Right cardiac atrium (tissue), 5 donors: ENCODE measurements at regions not wholly inside any gene's neighbourhood (a gene's known extent, or its start where the extent isn't known, plus 50 kb on each side); places are given as distances from the start of the nearest gene placed in this dataset.

Experiments
- ATAC-seq, 2 donors: fragments of 200-7000 bp; cut with Tn5 transposase; one replicate each; pipeline versions ENCODE4 v1.8.0 to v1.9.1; 2020; ENCODE audit warnings: moderate library complexity in 2 of 2, mild to moderate bottlenecking in 1 of 2
- DNase-seq, 3 donors: peaks; one replicate each; pipeline ENCODE4 v3.0.0-alpha.2; 2020
- H3K27ac ChIP-seq: one replicate; pipeline ENCODE4 v1.5.1; 2013; ENCODE audit warnings: mild to moderate bottlenecking, low read length, control low read depth, moderate library complexity
- H3K27me3 ChIP-seq: one replicate; pipeline ENCODE4 v1.6.1; 2013; ENCODE audit not compliant: control insufficient read depth, insufficient read depth
- H3K4me1 ChIP-seq: one replicate; pipeline ENCODE4 v1.6.1; 2013; ENCODE audit warnings: low read length; ENCODE audit not compliant: control insufficient read depth, insufficient read depth
- H3K4me3 ChIP-seq: one replicate; pipeline ENCODE4 v1.5.1; 2013; ENCODE audit warnings: low read length, control low read depth
- H3K9me3 ChIP-seq: one replicate; pipeline ENCODE4 v1.6.1; 2013; ENCODE audit warnings: low read length; ENCODE audit not compliant: control insufficient read depth
- WGBS: extraction: QIAGEN DNeasy Blood & Tissue Kit; methylation state at CpG from one replicate; pipeline ENCODE4 v1.1.7; 2013; 5-methylcytosine and 5-hydroxymethylcytosine counted together
- intact Hi-C, 4 donors: fragments of 100-400 bp; cut with DNase I; formaldehyde crosslinking; loops; one replicate each; pipeline versions ENCODE4 v1.11.0 to v1.14.0; 2022 to 2023
- donor health status: healthy with polysubstance abuse.
- donor health status: DM: no; HTN: yes; CAD: no.
- donor health status: DM: no; HTN: no; CAD: no.
- donor health status: DM: no; HTN: yes; CAD: no; lungs with severe emphysema.
- donor health status: DM: yes; HTN: yes; CAD: no.

DNA sequence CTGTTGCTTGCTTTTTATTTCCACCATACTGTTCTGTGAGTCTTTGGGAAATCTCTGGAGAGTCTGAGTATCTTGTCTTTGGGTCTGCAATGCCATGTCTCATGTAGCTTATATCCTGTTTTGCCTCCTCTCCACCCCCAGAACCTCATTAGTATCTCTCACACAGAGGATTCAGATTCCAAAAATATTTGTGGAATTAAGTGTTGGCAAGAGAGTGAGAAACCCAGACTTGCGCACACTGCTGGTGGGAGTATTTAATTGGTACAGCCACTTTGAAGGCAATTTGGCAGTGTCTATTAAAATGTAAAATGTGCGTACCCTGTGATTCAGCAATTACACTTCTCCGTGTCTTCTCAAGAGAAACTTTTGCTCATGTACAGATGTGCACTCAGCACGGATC lies 68.6 kb downstream of the ZNF621 start:
- intact Hi-C loops: no loop called here
- H3K27ac ChIP-seq: no peak overlapping the region

DNA sequence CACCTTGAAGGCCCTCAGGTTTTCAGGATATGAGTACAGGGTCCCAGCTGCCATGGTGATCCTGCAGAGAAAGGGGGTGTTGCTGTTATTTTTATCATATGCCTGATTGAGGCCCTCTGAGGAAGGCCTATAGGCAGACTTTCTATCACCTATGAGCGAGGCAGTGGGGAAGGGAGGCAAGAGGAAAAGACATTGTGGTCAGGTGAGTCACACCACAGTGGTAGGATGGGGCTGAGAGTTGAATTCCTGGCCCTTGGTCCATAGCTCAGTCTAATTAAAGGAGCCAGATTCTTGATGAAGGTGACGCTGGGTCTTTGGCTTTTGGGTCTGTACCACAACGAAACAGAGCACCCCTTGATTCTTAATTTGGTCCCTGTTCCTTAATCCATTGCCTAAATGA lies 72.7 kb downstream of the ZNF621 start:
- no peaks in the 10 kb centered on the region for H3K27me3 ChIP-seq
- H3K4me1 ChIP-seq: no peaks in the 10 kb centered on the region
- H3K9me3 ChIP-seq: no peaks in the 10 kb centered on the region
- no peak for ATAC-seq
- 94% methylated on average over 3 of the region's 3 CpGs for WGBS
- no peak overlapping the region for H3K27ac ChIP-seq
- intact Hi-C loops: no loop called here
- no peak overlapping the region for H3K4me3 ChIP-seq
- DNase-seq: no peak

More for the DNA sequence above, 68.6 kb downstream of the ZNF621 start:
- ATAC-seq (no peak), DNase-seq (no peak)
- no peaks in the 10 kb centered on the region for H3K9me3 ChIP-seq
- H3K4me1 ChIP-seq: no peaks in the 10 kb centered on the region
- WGBS: 66% methylated on average over 4 of the region's 4 CpGs
- H3K27me3 ChIP-seq: no peaks in the 10 kb centered on the region
- no peak overlapping the region for H3K4me3 ChIP-seq

DNA sequence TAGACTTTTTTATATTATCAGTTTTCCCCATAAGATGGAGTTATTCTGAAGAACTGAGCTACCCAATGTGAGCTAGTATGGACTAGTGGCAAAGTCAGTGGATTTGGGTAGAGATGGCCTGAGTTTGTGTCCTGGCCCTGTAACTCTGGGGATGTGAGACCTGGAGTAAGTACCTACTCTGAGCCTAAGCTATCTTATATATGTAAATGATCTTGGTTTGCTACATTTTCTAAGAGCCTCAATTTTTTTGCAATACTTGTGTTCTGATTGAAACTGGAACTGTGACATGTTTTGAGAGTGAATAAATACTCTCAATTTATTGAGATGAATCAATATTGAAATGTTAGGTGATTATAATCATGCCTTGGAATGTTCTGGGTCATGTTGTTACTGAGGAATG lies 73.6 kb downstream of the ZNF621 start:
- Histone ChIP-seq H3K27me3 (no peaks in the 10 kb centered on the region), H3K27ac (no peak overlapping the region), H3K9me3 (no peaks in the 10 kb centered on the region), H3K4me3 (no peak overlapping the region), H3K4me1 (no peaks in the 10 kb centered on the region)
- no peak for DNase-seq
- intact Hi-C loops: no loop called here
- no peak for ATAC-seq

DNA sequence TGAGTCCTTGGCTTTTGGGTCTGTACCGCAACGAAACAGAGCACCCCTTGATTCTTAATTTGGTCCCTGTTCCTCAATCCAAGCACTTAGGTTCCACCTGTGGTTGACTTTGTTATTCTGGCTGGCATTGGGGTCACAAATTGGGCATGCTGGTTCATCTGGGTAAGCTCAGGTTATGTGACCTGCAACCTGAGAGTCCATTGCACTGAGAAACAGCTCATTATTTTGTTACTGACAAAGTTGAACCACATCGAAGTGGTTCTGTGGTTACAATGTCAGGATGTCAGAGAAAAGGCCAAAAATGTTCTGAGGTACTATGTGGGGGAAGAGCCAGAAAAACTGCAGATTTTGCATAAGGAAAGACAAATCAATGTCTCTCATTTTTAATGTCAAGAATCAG lies 74.2 kb downstream of the ZNF621 start:
- no peak overlapping the region for H3K4me3 ChIP-seq
- H3K27ac ChIP-seq: no peak overlapping the region
- no peaks in the 10 kb centered on the region for H3K27me3 ChIP-seq
- no peaks in the 10 kb centered on the region for H3K4me1 ChIP-seq
- intact Hi-C loops: no loop called here
- DNase-seq (no peak), ATAC-seq (no peak)
- WGBS: 93% methylated on average over 3 of the region's 3 CpGs
- no peaks in the 10 kb centered on the region for H3K9me3 ChIP-seq

DNA sequence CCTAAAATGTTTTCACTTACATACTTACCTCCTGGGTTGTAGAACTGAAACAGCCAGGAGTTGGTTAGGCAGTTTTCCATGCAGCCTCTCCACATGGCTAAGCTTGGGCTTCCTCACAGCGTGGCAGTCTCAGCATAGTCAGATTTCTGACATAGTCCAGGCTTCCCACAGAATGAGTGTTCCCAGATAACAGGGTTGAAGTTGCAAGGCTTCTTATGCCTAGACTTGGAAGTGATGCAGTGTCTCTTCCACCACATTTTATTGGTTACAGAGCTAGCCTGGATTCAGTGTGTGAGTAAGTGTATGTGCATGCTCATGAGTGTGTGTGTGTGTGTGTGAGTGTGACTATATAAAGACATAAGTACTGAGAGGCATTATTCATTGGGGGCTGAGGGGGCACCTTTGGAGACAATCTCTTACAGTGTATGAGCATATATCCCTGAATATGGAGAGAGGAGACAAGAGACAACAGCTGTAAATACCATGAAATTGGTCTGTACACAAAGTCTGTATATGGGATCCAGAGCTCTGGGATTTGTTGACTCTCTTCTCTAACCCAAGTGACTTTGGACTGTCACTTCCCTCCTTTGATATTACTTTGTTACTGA lies 78.1 kb downstream of the ZNF621 start:
- 72% methylated on average over 1 of the region's 1 CpG for WGBS
- no peaks in the 10 kb centered on the region for H3K27me3 ChIP-seq
- DNase-seq: no peak
- no peaks in the 10 kb centered on the region for H3K4me1 ChIP-seq
- H3K4me3 ChIP-seq: no peak overlapping the region
- no peak for ATAC-seq
- H3K27ac ChIP-seq: no peak overlapping the region
- intact Hi-C loops: no loop called here
- no peaks in the 10 kb centered on the region for H3K9me3 ChIP-seq

DNA sequence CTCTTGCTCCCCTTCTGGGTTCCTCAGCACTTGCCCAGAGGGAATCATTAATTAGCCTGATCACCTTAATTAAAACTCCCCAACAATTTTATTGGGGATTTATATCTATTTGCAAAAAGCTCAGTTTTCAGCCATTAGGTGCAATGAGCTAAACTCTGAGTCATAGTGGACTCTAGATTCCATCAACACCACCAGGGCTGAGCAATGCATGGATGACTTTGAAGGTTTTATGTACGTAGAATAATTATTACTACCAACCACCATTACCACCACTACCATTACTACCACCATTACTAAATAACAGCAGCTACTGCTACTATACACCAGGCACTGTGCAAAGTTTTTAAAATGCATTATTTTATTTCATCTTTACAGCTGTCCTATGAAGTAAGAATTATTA lies 81.2 kb downstream of the ZNF621 start:
- no peaks in the 10 kb centered on the region for H3K4me1 ChIP-seq
- H3K9me3 ChIP-seq: no peaks in the 10 kb centered on the region
- intact Hi-C loops: no loop called here
- no peak overlapping the region for H3K4me3 ChIP-seq
- ATAC-seq: no peak
- 88% methylated on average over 1 of the region's 1 CpG for WGBS
- DNase-seq: no peak
- H3K27ac ChIP-seq: no peak overlapping the region
- H3K27me3 ChIP-seq: no peaks in the 10 kb centered on the region

DNA sequence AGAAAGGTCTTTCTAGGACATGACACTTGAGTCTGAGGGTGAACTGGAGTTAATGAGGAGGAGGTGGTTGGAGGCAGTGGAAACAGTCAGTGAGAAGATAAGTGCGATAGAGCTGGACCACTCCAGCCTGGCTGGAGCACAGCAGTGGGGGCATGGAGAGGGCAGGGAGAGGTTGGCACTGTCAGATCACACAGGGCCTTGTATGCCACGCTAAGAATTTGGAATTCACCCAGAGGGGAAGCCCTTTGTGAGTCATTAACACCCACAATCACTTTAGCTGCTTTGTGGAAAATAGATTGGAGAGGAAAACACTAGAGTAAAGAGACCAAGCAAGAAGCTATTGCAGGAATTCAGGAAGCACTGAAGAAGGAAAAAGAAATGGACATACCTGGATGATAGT lies 83.3 kb downstream of the ZNF621 start:
- H3K4me3 ChIP-seq: no peak overlapping the region
- H3K27me3 ChIP-seq: no peaks in the 10 kb centered on the region
- no peaks in the 10 kb centered on the region for H3K4me1 ChIP-seq
- no peaks in the 10 kb centered on the region for H3K9me3 ChIP-seq
- DNase-seq (peak in 1 of 3 donors; percentile 59), ATAC-seq (peak; percentile 54 to 89)
- WGBS: 22% methylated on average over 2 of the region's 2 CpGs
- intact Hi-C loops: no loop called here
- H3K27ac ChIP-seq: no peak overlapping the region

DNA sequence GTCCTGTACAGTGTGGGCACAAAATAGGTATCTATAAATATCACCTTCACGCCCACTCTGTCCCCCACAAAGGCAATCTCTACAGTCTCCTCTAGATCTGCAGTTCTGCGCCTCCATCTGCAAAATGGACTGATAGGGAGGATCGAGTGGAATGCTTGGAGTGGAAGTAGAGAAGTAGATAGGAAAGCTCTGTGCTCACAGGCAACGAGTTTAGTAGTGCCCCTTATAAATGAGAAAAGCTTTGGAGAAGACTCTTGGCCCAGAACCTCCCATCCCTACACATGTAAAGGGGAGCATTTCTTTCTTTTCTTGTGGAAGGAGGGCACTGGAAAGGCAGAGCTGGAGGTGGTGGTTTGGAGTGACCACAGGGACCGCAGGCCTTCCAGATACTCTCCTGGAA lies 88.5 kb downstream of the ZNF621 start:
- Histone ChIP-seq H3K27ac (no peak overlapping the region), H3K4me3 (no peak overlapping the region), H3K4me1 (no peaks in the 10 kb centered on the region), H3K9me3 (no peaks in the 10 kb centered on the region), H3K27me3 (no peaks in the 10 kb centered on the region)
- no peak for ATAC-seq
- intact Hi-C loops: no loop called here
- WGBS: 88% methylated on average over 5 of the region's 5 CpGs
- DNase-seq: no peak

DNA sequence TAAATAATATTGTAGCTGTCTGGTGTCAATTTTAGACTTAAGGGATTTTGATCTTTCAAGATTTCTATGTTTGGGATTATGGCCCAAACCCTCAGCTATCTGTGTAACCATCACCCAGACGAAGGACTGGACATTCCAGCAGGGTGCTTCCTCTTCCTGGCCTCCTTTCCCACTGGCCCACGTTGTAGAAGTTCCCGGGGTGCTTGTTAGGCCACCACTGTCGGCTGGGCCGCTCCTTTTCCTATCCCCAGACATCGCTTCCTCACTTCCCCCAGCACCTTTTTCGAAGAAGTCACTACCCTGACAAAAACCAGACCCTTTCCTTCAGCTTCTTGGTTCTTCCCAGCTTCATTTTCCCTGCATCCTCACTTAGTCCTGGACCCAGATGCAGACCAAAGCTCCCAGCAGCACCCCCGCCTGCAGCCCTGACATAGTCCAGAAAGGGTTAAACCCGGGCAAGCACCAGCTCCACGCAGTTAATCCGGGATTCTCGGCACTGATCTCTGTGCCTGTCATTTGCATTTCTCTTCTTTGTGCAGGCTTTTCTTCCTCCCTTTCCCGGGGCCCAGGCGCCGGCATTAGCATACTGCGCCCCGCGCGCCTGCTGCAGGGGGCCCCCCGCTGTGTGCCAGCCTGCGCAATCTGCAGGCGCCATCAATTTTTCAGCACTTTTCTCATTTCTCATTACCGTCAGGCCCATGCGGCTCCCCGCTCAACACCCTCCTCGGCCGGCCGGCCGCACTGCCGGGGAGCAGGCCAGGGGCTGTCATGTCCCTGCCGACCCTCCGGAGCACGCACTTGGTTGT lies 90.6 kb downstream of the ZNF621 start:
- DNase-seq (no peak), ATAC-seq (peak; percentile 26 to 38)
- Histone ChIP-seq H3K27ac (no peak overlapping the region), H3K27me3 (no peaks in the 10 kb centered on the region), H3K4me1 (no peaks in the 10 kb centered on the region), H3K4me3 (peak overlapping the region; percentile 6), H3K9me3 (no peaks in the 10 kb centered on the region)
- intact Hi-C loops: no loop called here
- 16% methylated on average over 33 of the region's 33 CpGs for WGBS

DNA sequence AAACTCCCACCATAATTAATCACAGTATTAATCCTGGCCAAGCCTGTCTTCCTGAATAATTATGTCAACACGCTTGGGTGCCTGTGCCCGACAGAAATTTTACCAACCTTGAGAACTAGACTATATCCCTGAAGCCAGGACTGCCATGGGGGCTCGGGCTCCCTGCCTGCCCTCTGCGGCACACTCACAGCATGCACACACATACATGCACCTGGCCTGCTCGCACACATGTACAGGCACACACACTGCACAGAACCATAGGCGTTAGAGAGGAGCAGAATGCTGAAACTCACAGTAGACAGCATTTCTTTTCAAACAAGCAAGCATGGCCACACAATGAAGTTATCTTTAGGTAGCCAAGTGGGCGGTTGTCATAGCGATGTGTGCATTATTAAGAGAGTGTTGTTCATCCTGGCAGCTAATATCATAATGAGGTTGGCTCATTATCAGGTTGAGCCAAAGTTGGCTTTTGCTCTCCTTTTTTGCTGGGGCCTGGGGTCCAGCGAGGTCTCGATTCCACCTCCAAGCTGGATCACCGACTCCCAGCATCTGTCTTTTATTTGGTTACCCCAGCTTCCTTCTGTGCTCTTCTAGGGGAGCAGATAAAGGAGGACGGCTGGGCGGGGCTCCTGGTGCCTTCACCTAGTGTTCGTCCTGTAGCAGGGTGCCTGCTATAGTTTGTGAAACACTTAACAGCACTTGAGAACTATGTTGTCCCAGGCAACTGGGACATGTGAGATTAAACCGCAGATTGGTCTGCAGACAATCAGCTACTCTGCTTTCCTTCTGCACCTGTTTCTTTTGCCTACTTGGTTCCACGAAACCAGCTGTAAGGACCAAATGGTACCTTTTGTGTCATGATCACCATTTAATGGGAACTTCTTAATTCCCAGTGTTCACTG lies 91.4 kb downstream of the ZNF621 start:
- intact Hi-C loops: no loop called here
- H3K9me3 ChIP-seq: no peaks in the 10 kb centered on the region
- H3K27me3 ChIP-seq: no peaks in the 10 kb centered on the region
- no peaks in the 10 kb centered on the region for H3K4me1 ChIP-seq
- ATAC-seq (peak in 1 of 2 donors; percentile 48), DNase-seq (no peak)
- H3K27ac ChIP-seq: no peak overlapping the region
- 72% methylated on average over 16 of the region's 16 CpGs for WGBS
- H3K4me3 ChIP-seq: peak overlapping the region; percentile 6

DNA sequence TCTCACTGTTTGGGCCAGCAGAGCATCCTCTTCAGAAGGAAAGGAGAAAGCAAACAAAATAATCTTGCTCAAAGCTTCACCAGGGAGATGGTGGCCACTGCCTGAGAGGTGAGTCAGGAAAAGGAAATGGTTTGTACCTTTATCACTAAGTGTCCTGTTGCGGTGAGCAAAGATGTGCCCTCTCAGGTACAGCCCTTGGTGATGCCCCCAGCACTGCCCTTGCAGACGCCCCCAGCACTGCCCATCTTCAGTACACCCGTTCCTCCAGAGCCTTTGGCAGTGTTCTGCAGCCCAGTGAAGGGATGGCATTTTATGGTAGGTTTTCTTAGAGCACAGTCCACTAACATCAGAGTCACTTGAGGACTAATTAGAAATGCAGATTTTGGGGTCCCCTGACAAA lies 92.3 kb downstream of the ZNF621 start:
- Histone ChIP-seq H3K27ac (no peak overlapping the region), H3K4me1 (no peaks in the 10 kb centered on the region), H3K9me3 (no peaks in the 10 kb centered on the region), H3K27me3 (no peaks in the 10 kb centered on the region), H3K4me3 (no peak overlapping the region)
- DNase-seq (no peak), ATAC-seq (no peak)
- intact Hi-C loops: no loop called here
- 85% methylated on average over 3 of the region's 3 CpGs for WGBS
